ENCODE measurements at regions not wholly inside any gene's neighbourhood (a gene's known extent, or its start where the extent isn't known, plus 50 kb on each side); places are given as distances from the start of the nearest gene placed in this dataset.

DNA sequence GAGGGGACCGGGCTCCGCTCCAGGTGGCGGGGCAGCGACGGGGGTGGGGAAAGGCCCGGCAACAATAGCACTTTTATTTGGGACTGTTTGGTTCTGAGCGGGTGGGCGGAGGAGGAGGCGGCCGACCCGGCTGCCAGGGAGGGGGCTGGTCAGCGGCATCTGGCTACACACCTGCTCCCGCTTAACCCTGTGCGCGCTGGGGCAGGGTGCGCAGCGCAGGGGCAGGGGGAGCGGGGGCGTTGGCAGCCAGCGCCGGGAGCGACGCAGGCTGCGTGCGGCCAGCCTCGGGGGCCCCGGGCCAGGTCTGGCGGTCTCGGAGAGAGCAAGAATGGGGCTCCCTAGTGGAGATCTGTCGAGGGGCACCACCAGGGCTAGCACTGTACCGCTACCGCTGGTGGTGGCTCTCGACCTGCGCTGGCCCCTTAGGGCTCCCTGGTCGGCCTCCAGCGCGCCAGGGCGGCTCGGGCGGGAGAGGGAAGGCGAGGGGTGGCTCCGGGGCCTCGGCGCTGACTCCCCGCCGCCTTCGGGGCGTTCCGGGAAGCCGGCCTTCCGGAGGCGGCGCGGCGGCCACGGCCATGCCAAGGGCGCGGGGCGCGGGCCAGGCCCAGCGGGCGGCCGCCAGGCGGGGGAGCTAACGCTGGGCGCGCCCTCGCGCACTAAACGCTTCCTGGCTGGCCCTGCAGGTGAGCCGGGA is 92.4 kb downstream of the NCR2 start:
- Histone ChIP-seq H3K4me1 (replicated peaks) (peaks cover 8% of the 10 kb centered on the region), H3K36me3 (no peaks in the 10 kb centered on the region), H3K4me3 (peak overlapping the region; percentile 43 to 51), H3K27me3 (replicated peaks; ENCODE audit: insufficient read depth) (no peaks in the 10 kb centered on the region), H3K27ac (peak overlapping the region; percentile 83 to 86), H3K9me3 (no peaks in the 10 kb centered on the region)
- TF ChIP-seq, protein P1, sequence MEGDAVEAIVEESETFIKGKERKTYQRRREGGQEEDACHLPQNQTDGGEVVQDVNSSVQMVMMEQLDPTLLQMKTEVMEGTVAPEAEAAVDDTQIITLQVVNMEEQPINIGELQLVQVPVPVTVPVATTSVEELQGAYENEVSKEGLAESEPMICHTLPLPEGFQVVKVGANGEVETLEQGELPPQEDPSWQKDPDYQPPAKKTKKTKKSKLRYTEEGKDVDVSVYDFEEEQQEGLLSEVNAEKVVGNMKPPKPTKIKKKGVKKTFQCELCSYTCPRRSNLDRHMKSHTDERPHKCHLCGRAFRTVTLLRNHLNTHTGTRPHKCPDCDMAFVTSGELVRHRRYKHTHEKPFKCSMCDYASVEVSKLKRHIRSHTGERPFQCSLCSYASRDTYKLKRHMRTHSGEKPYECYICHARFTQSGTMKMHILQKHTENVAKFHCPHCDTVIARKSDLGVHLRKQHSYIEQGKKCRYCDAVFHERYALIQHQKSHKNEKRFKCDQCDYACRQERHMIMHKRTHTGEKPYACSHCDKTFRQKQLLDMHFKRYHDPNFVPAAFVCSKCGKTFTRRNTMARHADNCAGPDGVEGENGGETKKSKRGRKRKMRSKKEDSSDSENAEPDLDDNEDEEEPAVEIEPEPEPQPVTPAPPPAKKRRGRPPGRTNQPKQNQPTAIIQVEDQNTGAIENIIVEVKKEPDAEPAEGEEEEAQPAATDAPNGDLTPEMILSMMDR (IDR thresholded peaks at IDR 0.05): peak; percentile 18 to 51 (median 29)
- TF ChIP-seq POLR2AphosphoS5 (IDR thresholded peaks at IDR 0.05) (no peak), POLR2A (IDR thresholded peaks at IDR 0.05) (no peak)
- 0% methylated on average over 16 of the region's 71 CpGs for WGBS
- peak; percentile 61 for DNase-seq (ENCODE audit: low spot score)
- intact Hi-C loops (cut with DNase I): loop anchor here (2.0 to 5.0 kb wide), 4 partner anchors 21 to 165 kb away; partner anchors contain the start of gene FOXP4

DNA sequence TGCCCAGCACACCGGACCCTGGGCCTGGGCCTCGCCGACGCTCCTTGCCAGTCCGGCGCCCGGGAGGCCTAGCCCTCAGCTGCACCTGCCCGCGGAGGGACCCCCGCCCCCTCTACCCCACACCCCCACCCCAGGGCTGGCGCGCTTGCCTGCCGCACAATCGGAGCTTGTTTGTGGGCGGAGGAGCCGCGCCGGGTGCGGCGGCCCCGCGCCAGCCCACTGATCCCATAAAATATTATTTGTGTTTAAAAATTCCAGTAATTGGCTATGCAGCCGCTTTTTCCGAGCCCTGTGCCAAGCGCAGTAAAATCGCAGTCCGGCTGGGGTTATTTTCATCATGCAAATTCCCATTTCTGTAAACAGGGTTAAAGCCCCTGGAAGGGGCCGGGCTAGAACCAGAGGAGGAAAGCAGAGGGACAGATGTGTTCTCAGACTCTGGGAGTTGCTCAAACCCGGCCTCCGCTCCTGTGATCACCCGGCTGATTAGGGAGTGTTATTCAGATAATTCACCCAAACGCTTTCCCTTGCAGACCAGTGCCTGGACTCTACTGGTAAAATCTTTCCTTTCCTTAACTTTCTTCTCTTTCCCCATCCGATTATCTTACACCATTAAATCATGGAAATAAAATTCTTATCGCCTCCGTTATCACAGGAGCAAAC is 93.1 kb downstream of the NCR2 start:
- intact Hi-C loops (cut with DNase I): loop anchor here (2.0 to 5.0 kb wide), 4 partner anchors 20 to 164 kb away; partner anchors contain the start of gene FOXP4
- peak overlapping the region; percentile 43 to 51 for H3K4me3 ChIP-seq
- peak; percentile 44 for DNase-seq (ENCODE audit: low spot score)

DNA sequence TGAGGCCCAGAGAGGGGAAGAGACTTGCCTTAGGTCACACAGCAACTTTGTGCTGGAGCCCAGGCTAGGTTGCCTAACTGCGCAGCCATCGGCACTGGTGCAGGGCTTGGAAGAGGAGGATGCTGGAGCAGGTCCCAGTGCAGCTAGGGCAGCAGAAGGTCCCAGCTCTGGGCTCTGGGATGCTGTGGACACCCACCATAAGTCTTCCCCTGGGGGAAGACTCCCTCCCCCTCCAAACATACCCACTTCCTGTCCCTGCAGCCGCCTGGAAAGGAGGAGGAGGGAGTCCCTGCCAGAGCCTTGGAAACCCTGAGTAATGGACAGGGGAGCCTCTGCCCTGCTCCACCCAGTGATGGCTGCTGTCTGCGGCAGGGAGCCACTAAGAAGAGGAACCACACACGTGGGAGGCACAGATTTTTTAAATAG is 93.6 kb downstream of the NCR2 start:
- no peak for DNase-seq (ENCODE audit: low spot score)

More for the DNA sequence above, 93.1 kb downstream of the NCR2 start:
- WGBS: 1% methylated on average over 21 of the region's 35 CpGs
- Histone ChIP-seq H3K4me1 (replicated peaks) (peaks cover 8% of the 10 kb centered on the region), H3K27ac (peak overlapping the region; percentile 83 to 86), H3K36me3 (no peaks in the 10 kb centered on the region), H3K27me3 (replicated peaks; ENCODE audit: insufficient read depth) (no peaks in the 10 kb centered on the region), H3K9me3 (no peaks in the 10 kb centered on the region)
- peak; percentile 37 for TF ChIP-seq POLR2AphosphoS5 (IDR thresholded peaks at IDR 0.05)
- no peak for TF ChIP-seq POLR2A (IDR thresholded peaks at IDR 0.05)

DNA sequence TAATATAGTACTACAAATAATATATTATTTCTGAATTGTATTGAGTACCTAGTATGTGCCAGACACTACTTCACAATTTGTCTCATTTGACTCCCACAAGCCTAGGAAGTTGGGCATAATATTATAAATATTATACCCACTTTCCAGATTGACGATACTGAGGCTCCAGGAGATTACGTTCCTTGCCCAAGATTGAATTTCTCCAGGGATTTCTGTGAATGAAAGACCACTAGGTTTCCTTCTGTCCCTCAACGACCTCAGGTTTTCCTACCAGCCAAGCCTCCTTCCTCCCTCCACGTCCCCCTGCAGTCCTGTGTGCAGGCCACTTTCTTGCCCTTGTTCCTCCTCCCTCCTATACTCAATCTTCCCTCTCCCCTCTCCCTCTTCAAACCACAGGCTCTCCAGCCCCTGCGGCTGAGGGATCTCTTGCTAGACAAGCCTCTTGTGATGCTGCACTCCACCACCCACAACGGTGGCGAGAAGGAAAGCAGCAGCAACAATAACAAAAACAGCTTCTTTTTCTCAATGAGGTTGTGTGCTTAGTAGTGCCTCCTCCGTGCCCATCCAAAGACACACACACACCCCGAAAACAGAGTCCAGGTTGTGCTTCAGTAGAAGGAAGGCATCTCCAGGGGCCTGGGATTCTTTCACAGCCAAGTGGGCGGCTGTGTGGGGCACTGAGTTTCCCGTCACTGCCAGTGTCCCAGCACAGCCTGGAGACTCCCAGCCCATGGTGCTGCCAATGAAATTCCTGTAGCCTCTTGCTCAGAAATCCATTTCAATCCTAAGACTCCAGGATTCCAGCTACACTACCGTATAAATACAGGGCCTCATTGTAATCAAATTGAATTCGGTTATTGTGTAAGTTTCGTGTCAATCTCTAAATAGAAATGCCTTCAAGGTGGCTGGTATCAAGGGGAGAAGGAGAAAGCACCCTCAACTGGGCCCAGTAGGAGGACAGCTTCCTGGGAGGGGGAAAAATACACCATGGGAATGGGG is 94.4 kb downstream of the NCR2 start:
- Histone ChIP-seq H3K4me3 (no peak overlapping the region), H3K27ac (peak overlapping the region in 1 of 2 donors; percentile 2), H3K27me3 (replicated peaks; ENCODE audit: insufficient read depth) (no peaks in the 10 kb centered on the region), H3K4me1 (replicated peaks) (peaks cover 8% of the 10 kb centered on the region), H3K9me3 (no peaks in the 10 kb centered on the region), H3K36me3 (no peaks in the 10 kb centered on the region)
- WGBS: 65% methylated on average over 14 of the region's 14 CpGs
- TF ChIP-seq POLR2A (IDR thresholded peaks at IDR 0.05) (no peak), POLR2AphosphoS5 (IDR thresholded peaks at IDR 0.05) (no peak)
- TF ChIP-seq, protein P1 (IDR thresholded peaks at IDR 0.05): no peak
- intact Hi-C loops (cut with DNase I): loop anchor here (2.0 to 5.0 kb wide), 4 partner anchors 19 to 163 kb away; partner anchors contain the start of gene FOXP4
- no peak for DNase-seq (ENCODE audit: low spot score)

More for the DNA sequence above, 93.6 kb downstream of the NCR2 start:
- Histone ChIP-seq H3K9me3 (no peaks in the 10 kb centered on the region), H3K36me3 (no peaks in the 10 kb centered on the region), H3K4me3 (no peak overlapping the region), H3K4me1 (replicated peaks) (peaks cover 8% of the 10 kb centered on the region), H3K27me3 (replicated peaks; ENCODE audit: insufficient read depth) (no peaks in the 10 kb centered on the region), H3K27ac (peak overlapping the region; percentile 83 to 86)
- TF ChIP-seq, protein P1 (IDR thresholded peaks at IDR 0.05): no peak
- TF ChIP-seq POLR2AphosphoS5 (IDR thresholded peaks at IDR 0.05) (no peak), POLR2A (IDR thresholded peaks at IDR 0.05) (no peak)
- intact Hi-C loops (cut with DNase I): loop anchor here (2.0 to 5.0 kb wide), 4 partner anchors 20 to 164 kb away; partner anchors contain the start of gene FOXP4
- 8% methylated on average over 5 of the region's 5 CpGs for WGBS
